Nephron progenitor cell (in vitro differentiated cells): ENCODE measurements at regions not wholly inside any gene's neighbourhood (a gene's known extent, or its start where the extent isn't known, plus 50 kb on each side); places are given as distances from the start of the nearest gene placed in this dataset.

ENCODE experiments used
- DNase-seq: peaks from one replicate; pipeline ENCODE4 v3.0.0; 2021
- H3K27ac Mint-ChIP-seq: 2 replicates; pipeline ENCODE4 v1.8.0; 2021; ENCODE audit warnings: mild to moderate bottlenecking, moderate library complexity, mixed read lengths
- H3K27me3 Mint-ChIP-seq: 2 replicates; pipeline ENCODE4 v1.8.0; 2021; ENCODE audit warnings: mild to moderate bottlenecking, low read depth, mixed read lengths; ENCODE audit not compliant: poor library complexity
- H3K36me3 Mint-ChIP-seq: 2 replicates; pipeline ENCODE4 v1.8.0; 2021; ENCODE audit warnings: low read depth, mixed read lengths
- H3K4me1 Mint-ChIP-seq: 2 replicates; pipeline ENCODE4 v1.8.0; 2021; ENCODE audit warnings: mixed read lengths
- H3K4me3 Mint-ChIP-seq: 2 replicates; pipeline ENCODE4 v1.8.0; 2021; ENCODE audit warnings: mild to moderate bottlenecking, moderate library complexity, mixed read lengths
- H3K9me3 Mint-ChIP-seq: 2 replicates; pipeline ENCODE4 v1.8.0; 2021; ENCODE audit warnings: mild to moderate bottlenecking, moderate library complexity, mixed read lengths
- TF ChIP-seq, protein P1 (sequence below): fragments of 200-600 bp; sonication (generic); IDR thresholded peaks from 2 replicates; pipeline ENCODE4 v1.5.0; 2021; ENCODE audit warnings: antibody characterized with exemption

DNA sequence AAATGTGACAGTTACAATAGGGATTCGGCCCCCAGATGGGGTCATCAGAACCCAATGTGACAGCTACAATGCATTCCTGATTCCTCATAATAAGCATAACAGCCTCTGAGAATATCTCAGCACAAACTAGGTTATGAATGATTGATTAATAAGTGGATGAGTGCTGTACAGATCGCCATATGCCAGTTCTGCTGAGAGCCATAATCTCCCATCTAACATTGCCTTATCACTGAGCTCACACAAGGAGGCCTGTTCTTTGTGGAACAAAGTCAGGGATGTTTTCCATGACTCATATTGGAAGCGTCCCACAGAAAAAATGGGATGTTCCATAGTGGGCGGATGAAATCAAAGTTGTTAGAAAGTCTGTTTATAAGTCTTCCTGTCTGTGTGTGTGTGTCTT, 89.6 kb downstream of the KIF4B start:
- DNase-seq, result no peak
- no peak overlapping the region for H3K4me3 Mint-ChIP-seq
- TF ChIP-seq, protein P1, sequence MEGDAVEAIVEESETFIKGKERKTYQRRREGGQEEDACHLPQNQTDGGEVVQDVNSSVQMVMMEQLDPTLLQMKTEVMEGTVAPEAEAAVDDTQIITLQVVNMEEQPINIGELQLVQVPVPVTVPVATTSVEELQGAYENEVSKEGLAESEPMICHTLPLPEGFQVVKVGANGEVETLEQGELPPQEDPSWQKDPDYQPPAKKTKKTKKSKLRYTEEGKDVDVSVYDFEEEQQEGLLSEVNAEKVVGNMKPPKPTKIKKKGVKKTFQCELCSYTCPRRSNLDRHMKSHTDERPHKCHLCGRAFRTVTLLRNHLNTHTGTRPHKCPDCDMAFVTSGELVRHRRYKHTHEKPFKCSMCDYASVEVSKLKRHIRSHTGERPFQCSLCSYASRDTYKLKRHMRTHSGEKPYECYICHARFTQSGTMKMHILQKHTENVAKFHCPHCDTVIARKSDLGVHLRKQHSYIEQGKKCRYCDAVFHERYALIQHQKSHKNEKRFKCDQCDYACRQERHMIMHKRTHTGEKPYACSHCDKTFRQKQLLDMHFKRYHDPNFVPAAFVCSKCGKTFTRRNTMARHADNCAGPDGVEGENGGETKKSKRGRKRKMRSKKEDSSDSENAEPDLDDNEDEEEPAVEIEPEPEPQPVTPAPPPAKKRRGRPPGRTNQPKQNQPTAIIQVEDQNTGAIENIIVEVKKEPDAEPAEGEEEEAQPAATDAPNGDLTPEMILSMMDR, result no peak
- no peaks in the 10 kb centered on the region for H3K9me3 Mint-ChIP-seq
- H3K36me3 Mint-ChIP-seq, result no peaks in the 10 kb centered on the region
- H3K4me1 Mint-ChIP-seq, result no peaks in the 10 kb centered on the region
- H3K27ac Mint-ChIP-seq, result no peak overlapping the region
- peaks cover 14% of the 10 kb centered on the region for H3K27me3 Mint-ChIP-seq

DNA sequence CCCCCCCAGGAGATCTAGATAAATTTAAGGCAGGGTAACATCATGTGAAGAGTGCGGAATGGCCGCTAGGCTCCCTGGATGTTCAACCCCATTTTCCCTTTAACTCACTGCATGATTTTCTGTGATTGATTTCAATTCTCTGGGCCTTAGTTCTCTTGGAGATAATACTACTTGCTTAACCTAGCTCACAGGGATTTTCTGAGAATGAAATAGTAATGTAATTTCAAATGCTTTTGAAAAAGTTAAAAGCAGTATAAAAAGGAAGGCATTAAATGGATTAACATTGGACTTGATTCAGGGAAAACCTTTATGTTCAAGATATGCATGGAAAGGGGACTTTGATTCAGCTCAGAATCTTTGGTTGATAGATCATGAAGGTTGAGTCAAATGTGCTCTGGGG, 90.9 kb downstream of the KIF4B start:
- DNase-seq, result no peak
- Mint-ChIP-seq H3K4me1 (no peaks in the 10 kb centered on the region), H3K4me3 (no peak overlapping the region), H3K27ac (no peak overlapping the region), H3K27me3 (peaks cover 13% of the 10 kb centered on the region), H3K36me3 (no peaks in the 10 kb centered on the region), H3K9me3 (no peaks in the 10 kb centered on the region)
- TF ChIP-seq, protein P1, result no peak

DNA sequence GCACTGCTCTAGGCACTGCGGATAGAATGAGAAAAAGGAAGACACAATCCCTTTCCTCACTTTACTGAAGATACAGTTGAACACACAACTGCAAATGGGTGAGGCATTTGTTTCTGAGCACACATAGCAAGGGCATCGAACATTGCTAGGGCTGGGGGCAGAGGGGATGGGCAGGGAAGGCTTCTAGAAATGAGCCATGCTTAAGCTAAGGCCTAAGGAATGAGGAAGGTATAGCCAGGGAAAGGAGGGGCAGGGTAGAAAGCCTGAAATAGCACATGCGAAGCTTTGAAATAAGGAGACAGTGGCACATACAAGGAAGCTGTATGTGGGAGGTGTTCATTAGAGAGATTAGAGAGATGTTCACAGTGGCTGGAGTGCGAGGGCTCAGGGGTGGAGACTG, 92.7 kb downstream of the KIF4B start:
- no peaks in the 10 kb centered on the region for H3K4me1 Mint-ChIP-seq
- no peak overlapping the region for H3K27ac Mint-ChIP-seq
- no peak for DNase-seq
- TF ChIP-seq, protein P1, result no peak
- H3K27me3 Mint-ChIP-seq, result peaks cover 11% of the 10 kb centered on the region
- no peak overlapping the region for H3K4me3 Mint-ChIP-seq
- H3K36me3 Mint-ChIP-seq, result no peaks in the 10 kb centered on the region
- no peaks in the 10 kb centered on the region for H3K9me3 Mint-ChIP-seq

DNA sequence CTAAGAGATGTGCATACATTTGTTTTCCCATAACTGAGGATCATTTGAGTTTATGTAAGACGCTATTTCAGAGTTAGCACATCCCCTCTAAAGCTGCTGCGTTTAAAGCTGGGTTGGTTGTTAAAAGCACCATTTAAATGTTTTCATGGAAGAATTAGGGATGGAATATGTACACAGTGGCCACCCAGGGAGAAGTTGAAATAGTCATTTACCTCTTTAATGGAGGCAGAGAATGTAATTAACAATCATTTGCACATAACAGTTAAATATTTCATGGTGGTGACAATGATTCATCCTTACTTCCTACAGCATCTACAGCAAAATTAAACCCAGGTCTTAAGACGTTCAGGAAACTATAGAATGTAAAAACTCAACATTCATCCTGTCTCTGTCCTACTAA, 100.3 kb downstream of the KIF4B start:
- TF ChIP-seq, protein P1, result no peak
- DNase-seq, result no peak
- no peaks in the 10 kb centered on the region for H3K4me1 Mint-ChIP-seq
- H3K4me3 Mint-ChIP-seq, result no peak overlapping the region
- H3K27me3 Mint-ChIP-seq, result peaks cover 10% of the 10 kb centered on the region
- no peak overlapping the region for H3K27ac Mint-ChIP-seq
- no peaks in the 10 kb centered on the region for H3K36me3 Mint-ChIP-seq
- H3K9me3 Mint-ChIP-seq, result peaks cover 8% of the 10 kb centered on the region

DNA sequence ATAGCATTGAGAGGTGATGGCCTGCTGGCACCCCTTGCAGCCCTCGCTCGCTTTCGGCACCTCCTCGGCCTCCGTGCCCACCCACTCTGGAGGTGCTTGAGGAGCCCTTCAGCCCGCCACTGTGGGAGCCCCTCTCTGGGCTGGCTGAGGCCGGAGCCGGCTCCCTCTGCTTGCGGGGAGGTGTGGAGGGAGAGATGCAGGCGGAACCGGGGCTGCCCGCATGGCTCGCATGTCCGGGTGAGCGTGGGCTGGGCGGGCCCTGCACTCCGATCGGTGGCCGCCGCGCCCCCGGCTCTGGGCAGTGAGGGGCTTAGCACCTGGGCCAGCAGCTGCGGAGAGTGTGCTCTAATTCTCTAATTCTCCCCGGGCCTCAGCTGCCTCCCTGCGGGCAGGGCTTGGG, 101.1 kb downstream of the KIF4B start:
- H3K27ac Mint-ChIP-seq, result no peak overlapping the region
- H3K9me3 Mint-ChIP-seq, result peaks cover 8% of the 10 kb centered on the region
- H3K4me1 Mint-ChIP-seq, result no peaks in the 10 kb centered on the region
- no peak for DNase-seq
- TF ChIP-seq, protein P1, result no peak
- H3K27me3 Mint-ChIP-seq, result peaks cover 10% of the 10 kb centered on the region
- H3K4me3 Mint-ChIP-seq, result no peak overlapping the region
- no peaks in the 10 kb centered on the region for H3K36me3 Mint-ChIP-seq

DNA sequence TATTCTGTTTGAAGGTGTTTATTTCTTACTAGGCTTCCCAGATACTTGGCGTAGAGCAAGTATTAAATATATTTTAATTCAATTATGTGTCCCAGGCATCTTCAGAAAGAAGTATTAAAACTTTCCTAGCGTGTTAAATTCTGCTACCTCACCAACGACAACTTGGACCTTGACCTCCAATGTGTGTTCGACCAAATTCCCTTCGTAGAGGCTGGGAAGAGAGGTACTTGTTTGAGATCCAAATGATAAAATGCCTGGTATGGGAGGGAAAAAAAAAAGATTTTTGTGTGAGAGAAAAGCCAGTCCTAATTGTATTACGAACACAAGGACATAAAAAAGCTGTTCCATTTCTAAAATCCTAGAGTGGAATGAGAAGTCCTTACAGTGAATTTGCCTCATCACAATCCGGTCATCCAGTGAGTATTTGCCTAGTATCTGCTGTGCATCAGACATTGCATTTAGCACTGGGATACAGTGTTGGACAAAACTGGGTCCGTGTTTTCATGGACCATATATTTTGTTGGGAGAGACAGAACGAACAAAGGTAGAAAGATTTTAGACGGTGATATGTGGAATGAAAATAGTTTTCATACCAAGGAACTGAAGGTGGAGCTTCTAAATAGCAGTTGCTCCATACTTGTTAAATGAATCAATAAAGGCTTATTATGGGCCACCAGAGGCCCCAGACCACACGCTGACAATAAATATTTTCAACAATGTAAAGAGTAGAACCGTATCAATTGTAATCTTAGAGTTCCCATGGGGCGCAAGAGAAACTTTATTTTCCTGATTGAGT, 103.1 kb downstream of the KIF4B start:
- DNase-seq, result no peak
- no peaks in the 10 kb centered on the region for H3K4me1 Mint-ChIP-seq
- H3K9me3 Mint-ChIP-seq, result peaks cover 8% of the 10 kb centered on the region
- no peak overlapping the region for H3K27ac Mint-ChIP-seq
- no peak overlapping the region for H3K4me3 Mint-ChIP-seq
- TF ChIP-seq, protein P1, result no peak
- H3K36me3 Mint-ChIP-seq, result no peaks in the 10 kb centered on the region
- peaks cover 10% of the 10 kb centered on the region for H3K27me3 Mint-ChIP-seq
